GM19468 (cell line): ENCODE measurements at regions not wholly inside any gene's neighbourhood (a gene's known extent, or its start where the extent isn't known, plus 50 kb on each side); places are given as distances from the start of the nearest gene placed in this dataset.

Experiments
- ATAC-seq: cut with Tn5 transposase; IDR thresholded peaks from one replicate; pipeline ENCODE4 v1.9.1; 2021; ENCODE audit warnings: mild to moderate bottlenecking, moderate library complexity, moderate number of reproducible peaks; ENCODE audit not compliant: unreplicated experiment; ENCODE audit errors: extremely low read depth

- no peak for ATAC-seq
Observed at GRCh38 chr17:68812876-68813584, 142.2 kb downstream of the ABCA8 start.

DNA sequence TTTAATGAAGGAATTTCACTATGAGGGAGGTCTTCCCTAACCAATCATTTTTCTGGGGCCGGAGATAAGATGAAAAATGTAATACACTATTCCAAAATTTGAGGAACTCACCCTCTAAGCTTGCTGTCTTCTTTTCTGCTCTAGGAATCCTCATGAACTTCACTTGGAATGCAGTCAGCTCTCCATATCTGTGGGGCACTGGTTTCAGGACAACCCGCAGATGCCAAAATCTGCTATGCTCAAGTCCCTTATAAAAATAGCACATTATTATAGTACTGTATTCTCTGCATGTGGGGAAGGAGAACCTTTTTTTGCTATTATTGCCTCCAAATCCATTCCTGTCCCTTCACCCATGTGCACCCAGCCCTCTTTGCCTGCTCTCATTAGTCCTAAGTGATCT, 146.0 kb downstream of the ABCA8 start:
- ATAC-seq: no peak

- no peak for ATAC-seq
Observed at GRCh38 chr17:68807998-68808772, 147.0 kb downstream of the ABCA8 start.

DNA sequence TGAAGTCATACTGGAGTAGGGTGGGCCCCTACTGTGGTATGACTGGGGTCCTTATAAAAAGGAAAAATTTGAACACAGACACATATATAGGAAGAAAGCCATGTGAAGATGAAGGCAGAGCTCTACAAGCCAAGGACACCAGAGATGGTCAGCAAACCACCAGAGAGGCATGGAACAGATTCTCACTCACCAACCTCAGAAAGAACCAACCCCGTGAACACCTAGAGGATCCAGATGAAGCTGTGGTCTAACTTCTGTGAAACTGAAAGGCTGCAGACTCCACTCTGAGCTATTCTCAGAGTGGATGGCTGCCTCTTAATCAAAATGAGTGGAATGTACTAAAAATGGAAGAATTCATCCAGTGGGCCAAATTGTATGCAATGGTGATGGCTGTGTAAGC, 149.6 kb downstream of the ABCA8 start:
- no peak for ATAC-seq

DNA sequence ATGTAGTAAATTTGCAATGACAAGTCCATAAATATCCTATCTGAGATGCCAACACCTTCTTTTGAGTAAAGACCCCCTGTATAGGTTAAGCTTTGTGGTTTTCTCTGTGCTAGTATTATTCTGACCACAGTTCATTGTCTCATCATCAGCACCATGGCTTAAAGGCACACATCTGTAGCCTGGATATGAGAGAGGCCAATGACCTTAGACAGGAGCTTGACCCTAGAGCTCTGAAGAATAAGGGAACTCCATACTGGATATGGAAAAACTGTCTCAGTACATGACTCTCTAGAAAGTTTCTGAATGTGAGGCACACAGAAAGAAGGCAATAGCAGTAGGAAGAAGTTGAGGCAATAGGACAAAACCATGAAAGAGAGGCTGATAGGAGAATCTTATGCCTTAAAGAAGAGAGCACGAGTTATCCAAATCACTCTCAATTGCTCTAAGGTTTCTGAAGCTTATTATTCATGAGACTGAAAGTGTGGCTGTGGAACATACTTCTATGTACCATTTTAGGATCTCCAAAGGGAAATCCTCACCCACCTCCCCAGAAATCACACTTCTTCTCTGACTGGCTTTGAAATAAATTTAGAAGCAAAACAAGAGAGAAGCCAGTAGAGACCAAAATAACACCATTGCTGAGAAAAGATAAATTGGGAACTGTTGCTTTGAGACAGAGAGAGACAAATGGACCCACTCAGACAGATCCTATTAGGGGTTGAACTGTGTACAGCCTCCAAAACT, 150.2 kb downstream of the ABCA8 start:
- ATAC-seq: no peak

DNA sequence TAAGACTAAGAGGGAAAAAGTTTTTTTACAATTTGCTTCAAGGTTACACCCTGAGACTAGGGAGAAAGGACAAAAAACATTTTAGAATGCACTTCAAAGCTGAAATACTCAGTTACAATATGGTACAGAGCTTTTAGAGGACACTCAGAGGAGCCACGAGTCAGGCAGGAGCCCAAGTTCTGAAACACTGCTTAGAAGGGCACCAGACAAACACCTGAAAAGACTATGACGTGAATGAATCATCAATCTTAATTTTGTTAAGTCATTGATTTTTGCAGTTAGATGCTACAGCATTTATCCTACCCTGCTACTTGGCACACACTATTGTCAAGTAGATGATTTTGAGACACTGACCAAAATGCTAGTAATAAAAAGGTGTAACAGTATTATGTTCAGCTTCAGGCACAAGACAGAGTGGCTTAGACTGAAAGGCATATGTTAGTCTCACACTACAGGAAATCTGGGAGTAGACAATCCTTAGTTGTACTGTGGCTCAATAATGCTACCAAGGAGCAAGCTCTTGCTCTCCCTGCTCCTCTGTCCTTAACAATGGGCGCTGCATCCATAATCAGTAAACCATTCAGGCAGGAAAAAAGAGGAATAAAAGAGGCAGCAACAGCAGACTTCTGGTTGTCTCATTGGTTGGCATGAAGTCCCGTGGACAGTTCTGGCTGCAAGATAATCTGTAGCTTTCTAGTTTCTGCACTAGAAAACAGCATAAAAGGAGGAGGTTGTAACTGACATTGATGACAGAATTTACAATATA, 151.8 kb downstream of the ABCA8 start:
- no peak for ATAC-seq

GRCh38 chr17:68801335-68802247, 153.6 kb downstream of the ABCA8 start:
- no peak for ATAC-seq

- ATAC-seq: no peak
Observed at GRCh38 chr17:68800751-68801150, 154.4 kb downstream of the ABCA8 start.

GRCh38 chr17:68794636-68795434, 160.4 kb downstream of the ABCA8 start:
- ATAC-seq: no peak

DNA sequence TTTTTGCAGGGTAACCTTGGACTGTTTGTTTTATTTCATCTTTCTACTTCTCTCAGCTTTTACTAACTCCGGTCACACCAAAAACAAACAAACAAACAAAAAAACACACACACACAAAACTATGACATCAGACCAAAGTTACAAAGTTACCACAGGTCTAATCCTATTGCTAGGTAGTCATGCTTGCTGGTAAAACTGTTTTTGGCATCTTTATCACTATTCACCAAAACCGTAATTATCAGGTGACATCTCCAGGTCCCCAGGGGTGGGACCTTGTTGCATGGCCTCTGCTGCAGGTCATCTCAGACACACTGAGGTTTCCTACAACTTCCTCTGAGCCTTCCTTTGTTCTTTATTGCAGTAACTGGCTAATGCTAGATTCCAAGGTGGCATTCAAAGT, 162.3 kb downstream of the ABCA8 start:
- ATAC-seq: no peak

GRCh38 chr17:68792042-68792685, 163.0 kb downstream of the ABCA8 start:
- ATAC-seq: no peak

DNA sequence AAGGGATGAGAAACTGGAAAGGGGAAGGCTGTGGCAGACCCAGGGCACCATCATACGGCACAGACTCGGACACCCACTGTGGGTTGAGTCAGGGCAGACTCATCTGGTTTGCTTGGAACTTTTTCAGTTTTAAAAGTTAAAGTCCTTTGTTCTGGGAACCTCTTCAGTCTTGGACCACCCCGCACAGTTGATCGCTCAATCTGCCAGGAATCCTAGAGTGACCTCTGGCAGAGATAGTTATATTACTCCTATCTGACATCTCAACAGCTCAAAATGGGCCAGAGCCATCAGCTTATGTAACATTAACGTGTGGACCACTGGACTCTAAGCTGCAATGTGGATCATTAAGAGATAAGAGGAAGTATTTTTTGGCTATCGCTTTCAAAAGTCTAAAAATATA, 164.3 kb downstream of the ABCA8 start:
- no peak for ATAC-seq

DNA sequence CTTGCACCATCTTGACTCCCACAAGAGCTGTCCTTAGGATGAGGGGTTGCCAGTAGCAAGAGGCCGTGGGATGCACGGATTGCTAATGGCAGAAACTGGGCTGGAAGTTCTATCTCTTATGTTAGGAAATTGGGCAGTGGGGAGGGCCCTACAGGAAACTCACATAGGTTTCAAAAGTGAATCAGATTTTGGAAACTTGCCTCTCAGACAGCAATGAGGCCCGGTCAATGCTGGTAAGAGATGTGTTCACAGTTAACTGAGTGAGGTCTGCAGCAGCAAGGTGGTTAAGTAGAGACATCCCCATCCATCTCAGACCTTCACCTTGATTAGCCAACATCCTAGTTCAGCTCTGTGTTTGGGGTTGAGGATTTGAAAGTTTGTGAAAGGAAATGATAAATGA, 164.7 kb downstream of the ABCA8 start:
- ATAC-seq: no peak

DNA sequence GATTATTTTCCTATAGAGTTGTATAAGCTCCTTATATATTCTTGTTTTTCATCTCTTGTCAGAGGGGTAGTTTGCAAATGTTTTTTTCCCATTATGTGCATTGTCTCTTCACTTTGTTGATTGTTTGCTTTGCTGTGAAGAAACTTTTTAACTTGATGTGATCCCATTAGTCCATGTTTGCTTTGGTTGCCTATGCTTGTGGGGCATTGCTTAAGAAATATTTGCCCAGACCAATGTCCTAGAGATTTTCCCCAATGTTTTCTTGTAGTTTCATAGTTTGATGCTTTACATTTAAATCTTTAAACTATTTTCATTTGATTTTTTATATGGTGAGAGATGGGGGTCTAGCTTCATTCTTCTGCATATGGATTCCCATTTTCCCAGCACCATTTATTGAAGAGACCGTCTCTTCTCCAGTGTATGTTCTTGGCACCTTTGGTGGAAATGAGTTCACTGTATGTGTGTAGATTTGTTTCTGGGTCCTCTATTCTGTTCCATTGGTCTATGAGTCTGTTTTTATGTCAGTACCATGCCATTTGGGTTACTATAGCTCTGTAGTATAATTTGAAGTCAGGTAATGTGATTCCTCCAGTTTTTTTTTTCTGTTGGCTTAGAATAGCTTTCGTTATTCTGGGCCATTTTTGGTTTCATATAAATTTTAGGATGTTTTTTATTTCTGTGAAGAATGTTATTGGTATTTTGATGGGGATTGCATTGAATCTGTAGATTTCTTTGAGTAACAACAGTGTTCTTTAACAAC, 165.8 kb downstream of the ABCA8 start:
- ATAC-seq: no peak

GRCh38 chr17:68785565-68786486, 169.4 kb downstream of the ABCA8 start:
- ATAC-seq: no peak

DNA sequence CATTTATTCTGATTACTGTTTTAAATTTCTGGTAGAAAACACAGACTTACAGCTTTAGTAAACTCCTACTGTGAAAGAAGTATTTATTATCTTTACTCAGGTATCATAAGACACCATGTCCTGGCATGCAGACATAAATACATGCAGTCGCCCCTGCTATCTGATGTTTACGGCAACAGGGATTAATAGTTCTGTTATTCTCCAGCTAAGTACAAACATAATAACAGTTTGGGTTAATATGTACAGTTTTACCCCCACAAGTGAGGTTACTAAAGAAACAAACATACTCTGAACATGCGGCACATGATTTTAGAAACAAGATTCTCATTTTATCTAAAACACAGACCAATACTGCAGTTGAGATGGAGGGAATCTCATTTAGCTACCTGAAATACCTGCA, 170.8 kb downstream of the ABCA8 start:
- ATAC-seq: no peak
